ENCODE measurements at regions not wholly inside any gene's neighbourhood (a gene's known extent, or its start where the extent isn't known, plus 50 kb on each side); places are given as distances from the start of the nearest gene placed in this dataset.

DNA sequence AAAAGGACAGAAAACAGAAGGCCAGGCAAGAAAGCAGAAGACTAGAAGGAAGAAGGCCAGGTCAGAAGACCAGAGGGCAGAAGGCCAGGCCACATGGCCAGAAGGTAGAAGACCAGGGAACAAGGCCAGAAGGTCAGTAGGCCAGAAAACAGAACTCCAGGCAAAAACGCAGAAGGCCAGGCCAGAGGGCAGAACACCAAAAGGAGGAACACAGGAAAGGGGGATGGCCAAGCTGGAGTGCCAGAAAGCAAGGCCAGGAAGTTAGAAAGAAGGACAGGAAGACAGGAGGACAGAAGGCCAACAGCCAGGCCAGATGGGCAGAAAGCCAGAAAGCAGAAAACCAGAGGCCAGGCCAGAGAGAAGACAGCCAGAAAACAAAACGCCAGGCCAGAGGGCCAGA, 185.4 kb downstream of the TUBA3C start:
- no peak for TF ChIP-seq CTCF (IDR thresholded peaks at IDR 0.05)
- TF ChIP-seq POLR2AphosphoS5 (IDR thresholded peaks at IDR 0.05; ENCODE audit: low read depth, low read length): no peak
- no peak for TF ChIP-seq TCF7L2 (IDR thresholded peaks at IDR 0.05; ENCODE audit: low read depth, low read length)
- TF ChIP-seq, protein P1, sequence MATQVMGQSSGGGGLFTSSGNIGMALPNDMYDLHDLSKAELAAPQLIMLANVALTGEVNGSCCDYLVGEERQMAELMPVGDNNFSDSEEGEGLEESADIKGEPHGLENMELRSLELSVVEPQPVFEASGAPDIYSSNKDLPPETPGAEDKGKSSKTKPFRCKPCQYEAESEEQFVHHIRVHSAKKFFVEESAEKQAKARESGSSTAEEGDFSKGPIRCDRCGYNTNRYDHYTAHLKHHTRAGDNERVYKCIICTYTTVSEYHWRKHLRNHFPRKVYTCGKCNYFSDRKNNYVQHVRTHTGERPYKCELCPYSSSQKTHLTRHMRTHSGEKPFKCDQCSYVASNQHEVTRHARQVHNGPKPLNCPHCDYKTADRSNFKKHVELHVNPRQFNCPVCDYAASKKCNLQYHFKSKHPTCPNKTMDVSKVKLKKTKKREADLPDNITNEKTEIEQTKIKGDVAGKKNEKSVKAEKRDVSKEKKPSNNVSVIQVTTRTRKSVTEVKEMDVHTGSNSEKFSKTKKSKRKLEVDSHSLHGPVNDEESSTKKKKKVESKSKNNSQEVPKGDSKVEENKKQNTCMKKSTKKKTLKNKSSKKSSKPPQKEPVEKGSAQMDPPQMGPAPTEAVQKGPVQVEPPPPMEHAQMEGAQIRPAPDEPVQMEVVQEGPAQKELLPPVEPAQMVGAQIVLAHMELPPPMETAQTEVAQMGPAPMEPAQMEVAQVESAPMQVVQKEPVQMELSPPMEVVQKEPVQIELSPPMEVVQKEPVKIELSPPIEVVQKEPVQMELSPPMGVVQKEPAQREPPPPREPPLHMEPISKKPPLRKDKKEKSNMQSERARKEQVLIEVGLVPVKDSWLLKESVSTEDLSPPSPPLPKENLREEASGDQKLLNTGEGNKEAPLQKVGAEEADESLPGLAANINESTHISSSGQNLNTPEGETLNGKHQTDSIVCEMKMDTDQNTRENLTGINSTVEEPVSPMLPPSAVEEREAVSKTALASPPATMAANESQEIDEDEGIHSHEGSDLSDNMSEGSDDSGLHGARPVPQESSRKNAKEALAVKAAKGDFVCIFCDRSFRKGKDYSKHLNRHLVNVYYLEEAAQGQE (IDR thresholded peaks at IDR 0.05; ENCODE audit: insufficient read depth in 1 of 2, low read depth in 2 of 2, low read length in 1 of 2): no peak
